ENCODE measurements at regions not wholly inside any gene's neighbourhood (a gene's known extent, or its start where the extent isn't known, plus 50 kb on each side); places are given as distances from the start of the nearest gene placed in this dataset.

- no peak for DNase-seq (ENCODE audit: insufficient read length, low spot score)
- no peak for FAIRE-seq
- no peak for TF ChIP-seq CTCF (IDR thresholded peaks at IDR 0.05; ENCODE audit: insufficient read depth, missing control alignments)
These were observed 1482.1 kb downstream of the TBC1D22A start for GRCh38 chr22:48244388-48245195.

GRCh38 chr22:48242461-48242864 is 1480.0 kb downstream of the TBC1D22A start:
- no peak for TF ChIP-seq CTCF (IDR thresholded peaks at IDR 0.05; ENCODE audit: insufficient read depth, missing control alignments)
- no peak for DNase-seq (ENCODE audit: insufficient read length, low spot score)
- FAIRE-seq, result no peak

- TF ChIP-seq CTCF (IDR thresholded peaks at IDR 0.05; ENCODE audit: insufficient read depth, missing control alignments), result no peak
- FAIRE-seq (no peak), DNase-seq (ENCODE audit: insufficient read length, low spot score) (no peak)
These were observed 1479.2 kb downstream of the TBC1D22A start for GRCh38 chr22:48241658-48242057.

DNA sequence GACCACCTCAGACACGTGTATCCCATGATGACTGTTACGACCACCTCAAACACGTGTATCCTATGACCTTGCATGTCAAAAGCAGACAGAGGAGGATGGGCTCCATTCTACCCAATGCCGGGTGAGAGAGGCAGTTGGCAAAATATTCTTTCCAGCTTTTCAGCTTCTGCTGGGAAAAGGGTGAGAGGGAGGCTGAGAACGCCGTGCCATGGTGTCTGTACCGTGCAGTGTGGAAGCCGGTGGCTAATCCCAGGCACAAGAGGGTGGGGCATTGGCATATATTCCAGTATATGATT is 1478.4 kb downstream of the TBC1D22A start:
- no peak for FAIRE-seq
- no peak for DNase-seq (ENCODE audit: insufficient read length, low spot score)
- no peak for TF ChIP-seq CTCF (IDR thresholded peaks at IDR 0.05; ENCODE audit: insufficient read depth, missing control alignments)

- TF ChIP-seq CTCF (IDR thresholded peaks at IDR 0.05; ENCODE audit: insufficient read depth, missing control alignments), result no peak
- DNase-seq (ENCODE audit: insufficient read length, low spot score), result no peak
These were observed 1477.9 kb downstream of the TBC1D22A start for GRCh38 chr22:48240148-48240934.

GRCh38 chr22:48239461-48240147 is 1477.2 kb downstream of the TBC1D22A start:
- FAIRE-seq, result no peak
- TF ChIP-seq CTCF (IDR thresholded peaks at IDR 0.05; ENCODE audit: insufficient read depth, missing control alignments), result no peak
- DNase-seq (ENCODE audit: insufficient read length, low spot score), result no peak

More at GRCh38 chr22:48240148-48240934, 1477.9 kb downstream of the TBC1D22A start:
- FAIRE-seq, result no peak

Data from D721Med (cell line).